ENCODE measurements at regions not wholly inside any gene's neighbourhood (a gene's known extent, or its start where the extent isn't known, plus 50 kb on each side); places are given as distances from the start of the nearest gene placed in this dataset.

DNA sequence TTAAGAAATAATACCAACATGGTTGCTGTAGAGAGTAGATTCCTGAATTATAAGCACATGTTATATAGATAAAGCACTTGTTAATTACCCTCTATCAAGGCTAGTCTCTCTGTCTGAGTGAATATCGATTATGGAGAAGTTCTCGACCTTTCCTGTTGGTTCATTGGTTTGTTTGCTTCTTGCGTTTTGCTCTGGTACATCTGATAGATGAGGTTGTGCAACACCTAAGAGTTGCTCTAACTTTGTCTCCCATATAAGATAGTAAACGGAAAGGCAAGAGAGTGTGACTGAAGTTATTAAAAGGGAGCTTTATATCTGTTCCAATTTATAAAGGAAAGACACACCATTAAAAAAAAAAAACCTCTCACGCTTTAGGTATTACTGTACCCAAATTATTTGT is 69.0 kb downstream of the PYDC2 start:
- no peak overlapping the region for H2BK5ac ChIP-seq (ENCODE audit: low read depth, low read length, poor library complexity, severe bottlenecking)
- H2BK120ac ChIP-seq (ENCODE audit: low read depth, low read length): no peak overlapping the region
- H2BK15ac ChIP-seq (ENCODE audit: low read depth, poor library complexity, severe bottlenecking): no peak overlapping the region
- H4K91ac ChIP-seq (ENCODE audit: low read length): no peak overlapping the region
- H3K9me3 ChIP-seq (ENCODE audit: control insufficient read depth, low read length): no peaks in the 10 kb centered on the region
- H3K18ac ChIP-seq (ENCODE audit: low read depth in 1 of 2, low read length in 2 of 2): no peak overlapping the region
- H2AFZ ChIP-seq (ENCODE audit: low read depth, low read length): no peak overlapping the region
- 90% methylated on average over 3 of the region's 5 CpGs for WGBS
- H3K79me1 ChIP-seq (replicated peaks; ENCODE audit: low read length, poor library complexity, severe bottlenecking): no peaks in the 10 kb centered on the region
- no peak overlapping the region for H4K8ac ChIP-seq (ENCODE audit: low read length)
- no peak overlapping the region for H3K4me3 ChIP-seq (ENCODE audit: insufficient read depth in 1 of 2, low read depth in 1 of 2, low read length in 2 of 2)
- no peak overlapping the region for H3K9ac ChIP-seq (ENCODE audit: low read length)
- no peak for DNase-seq
- no peak overlapping the region for H3K4ac ChIP-seq (ENCODE audit: low read depth in 1 of 2, low read length in 2 of 2)
- no peaks in the 10 kb centered on the region for H3K27me3 ChIP-seq (ENCODE audit: control insufficient read depth in 1 of 2, insufficient read depth in 1 of 2, low read length in 2 of 2)
- no peak overlapping the region for H2BK12ac ChIP-seq (ENCODE audit: low read length in 2 of 2)
- H3K4me1 ChIP-seq (ENCODE audit: control insufficient read depth, insufficient read depth, low read depth, low read length): no peaks in the 10 kb centered on the region
- H3K36me3 ChIP-seq (ENCODE audit: control insufficient read depth in 1 of 2, insufficient read depth in 2 of 2, low read depth in 1 of 2, low read length in 2 of 2): no peaks in the 10 kb centered on the region
- H3K14ac ChIP-seq (ENCODE audit: low read length in 2 of 2): no peak overlapping the region
- H3K4me2 ChIP-seq (ENCODE audit: low read length, poor library complexity, severe bottlenecking): no peak overlapping the region
- H3K27ac ChIP-seq (ENCODE audit: low read length, poor library complexity, severe bottlenecking): no peak overlapping the region
- H2AK5ac ChIP-seq (ENCODE audit: low read length, severe bottlenecking): no peak overlapping the region
- H3K23ac ChIP-seq (ENCODE audit: low read length in 2 of 2): no peak overlapping the region

DNA sequence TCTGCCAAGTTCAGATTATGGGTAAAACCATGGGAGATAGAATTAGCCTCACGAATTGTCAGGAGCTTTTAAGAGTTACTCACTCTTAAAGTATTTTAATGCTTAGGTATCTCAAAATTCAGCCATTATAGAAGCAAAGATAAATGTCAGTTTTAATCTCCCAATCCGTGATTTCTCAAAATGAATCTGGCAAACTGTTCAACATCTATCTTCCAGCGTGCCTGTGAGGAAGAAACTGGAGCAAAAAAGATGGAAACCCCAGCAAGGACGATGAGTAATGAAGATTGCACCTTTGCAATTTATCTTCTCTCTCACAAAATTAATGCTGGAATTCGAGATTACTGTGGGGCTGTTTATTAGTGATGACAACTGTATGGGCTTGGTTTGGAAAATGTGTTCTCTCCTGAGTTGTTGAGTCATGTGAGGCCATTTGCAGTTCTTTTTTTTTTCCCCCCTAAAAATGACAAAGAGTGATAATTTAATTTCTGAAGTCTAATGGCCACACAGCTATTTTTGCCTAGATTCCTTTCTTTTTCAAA is 70.5 kb downstream of the PYDC2 start:
- Histone ChIP-seq H3K4me2 (ENCODE audit: low read length, poor library complexity, severe bottlenecking) (no peak overlapping the region), H3K9me3 (ENCODE audit: control insufficient read depth, low read length) (peaks cover 12% of the 10 kb centered on the region), H3K18ac (ENCODE audit: low read depth in 1 of 2, low read length in 2 of 2) (no peak overlapping the region), H3K4me1 (ENCODE audit: control insufficient read depth, insufficient read depth, low read depth, low read length) (no peaks in the 10 kb centered on the region), H2BK5ac (ENCODE audit: low read depth, low read length, poor library complexity, severe bottlenecking) (no peak overlapping the region), H4K91ac (ENCODE audit: low read length) (no peak overlapping the region), H3K23ac (ENCODE audit: low read length in 2 of 2) (no peak overlapping the region), H4K8ac (ENCODE audit: low read length) (no peak overlapping the region), H2AK5ac (ENCODE audit: low read length, severe bottlenecking) (no peak overlapping the region), H2BK15ac (ENCODE audit: low read depth, poor library complexity, severe bottlenecking) (no peak overlapping the region), H3K27me3 (ENCODE audit: control insufficient read depth in 1 of 2, insufficient read depth in 1 of 2, low read length in 2 of 2) (no peaks in the 10 kb centered on the region), H2AFZ (ENCODE audit: low read depth, low read length) (no peak overlapping the region), H3K36me3 (ENCODE audit: control insufficient read depth in 1 of 2, insufficient read depth in 2 of 2, low read depth in 1 of 2, low read length in 2 of 2) (no peaks in the 10 kb centered on the region), H2BK120ac (ENCODE audit: low read depth, low read length) (no peak overlapping the region), H3K79me1 (replicated peaks; ENCODE audit: low read length, poor library complexity, severe bottlenecking) (no peaks in the 10 kb centered on the region), H3K9ac (ENCODE audit: low read length) (no peak overlapping the region), H3K4ac (ENCODE audit: low read depth in 1 of 2, low read length in 2 of 2) (no peak overlapping the region), H3K14ac (ENCODE audit: low read length in 2 of 2) (no peak overlapping the region), H2BK12ac (ENCODE audit: low read length in 2 of 2) (no peak overlapping the region), H3K4me3 (ENCODE audit: insufficient read depth in 1 of 2, low read depth in 1 of 2, low read length in 2 of 2) (no peak overlapping the region), H3K27ac (ENCODE audit: low read length, poor library complexity, severe bottlenecking) (no peak overlapping the region)
- no peak for DNase-seq
- 75% methylated on average over 4 of the region's 5 CpGs for WGBS

DNA sequence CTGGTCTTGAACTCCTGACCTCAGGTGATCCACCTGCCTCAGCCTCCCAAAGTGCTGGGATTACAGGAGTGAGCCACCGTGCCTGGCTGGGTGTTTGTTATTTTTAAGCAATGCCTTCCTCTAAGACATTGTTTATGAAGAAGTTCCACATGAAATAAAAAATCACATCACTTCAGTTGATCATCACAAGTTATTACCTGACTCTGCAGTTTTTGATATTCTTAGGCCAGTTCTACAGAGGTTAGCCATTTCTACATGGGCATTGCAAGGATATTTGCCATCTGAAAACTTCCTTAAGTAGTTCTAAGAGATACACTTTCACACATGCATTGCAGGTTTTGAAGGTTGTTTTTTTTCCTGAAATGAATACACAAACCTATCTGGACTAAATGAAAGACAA is 82.1 kb downstream of the PYDC2 start:
- H2BK120ac ChIP-seq (ENCODE audit: low read depth, low read length): no peak overlapping the region
- no peaks in the 10 kb centered on the region for H3K79me1 ChIP-seq (replicated peaks; ENCODE audit: low read length, poor library complexity, severe bottlenecking)
- DNase-seq: no peak
- no peak overlapping the region for H2BK12ac ChIP-seq (ENCODE audit: low read length in 2 of 2)
- no peak overlapping the region for H3K4me3 ChIP-seq (ENCODE audit: insufficient read depth in 1 of 2, low read depth in 1 of 2, low read length in 2 of 2)
- H3K4me2 ChIP-seq (ENCODE audit: low read length, poor library complexity, severe bottlenecking): no peak overlapping the region
- H3K4me1 ChIP-seq (ENCODE audit: control insufficient read depth, insufficient read depth, low read depth, low read length): no peaks in the 10 kb centered on the region
- no peak overlapping the region for H2AK5ac ChIP-seq (ENCODE audit: low read length, severe bottlenecking)
- no peak overlapping the region for H3K18ac ChIP-seq (ENCODE audit: low read depth in 1 of 2, low read length in 2 of 2)
- no peaks in the 10 kb centered on the region for H3K36me3 ChIP-seq (ENCODE audit: control insufficient read depth in 1 of 2, insufficient read depth in 2 of 2, low read depth in 1 of 2, low read length in 2 of 2)
- no peak overlapping the region for H3K9ac ChIP-seq (ENCODE audit: low read length)
- H2AFZ ChIP-seq (ENCODE audit: low read depth, low read length): no peak overlapping the region
- H3K9me3 ChIP-seq (ENCODE audit: control insufficient read depth, low read length): peaks cover 17% of the 10 kb centered on the region
- no CpG with 5 or more reads among the region's 1 CpG for WGBS
- H3K14ac ChIP-seq (ENCODE audit: low read length in 2 of 2): no peak overlapping the region
- H3K27ac ChIP-seq (ENCODE audit: low read length, poor library complexity, severe bottlenecking): no peak overlapping the region
- H4K8ac ChIP-seq (ENCODE audit: low read length): no peak overlapping the region
- no peak overlapping the region for H2BK5ac ChIP-seq (ENCODE audit: low read depth, low read length, poor library complexity, severe bottlenecking)
- H3K23ac ChIP-seq (ENCODE audit: low read length in 2 of 2): no peak overlapping the region
- no peaks in the 10 kb centered on the region for H3K27me3 ChIP-seq (ENCODE audit: control insufficient read depth in 1 of 2, insufficient read depth in 1 of 2, low read length in 2 of 2)
- H3K4ac ChIP-seq (ENCODE audit: low read depth in 1 of 2, low read length in 2 of 2): no peak overlapping the region
- H2BK15ac ChIP-seq (ENCODE audit: low read depth, poor library complexity, severe bottlenecking): no peak overlapping the region
- H4K91ac ChIP-seq (ENCODE audit: low read length): no peak overlapping the region

DNA sequence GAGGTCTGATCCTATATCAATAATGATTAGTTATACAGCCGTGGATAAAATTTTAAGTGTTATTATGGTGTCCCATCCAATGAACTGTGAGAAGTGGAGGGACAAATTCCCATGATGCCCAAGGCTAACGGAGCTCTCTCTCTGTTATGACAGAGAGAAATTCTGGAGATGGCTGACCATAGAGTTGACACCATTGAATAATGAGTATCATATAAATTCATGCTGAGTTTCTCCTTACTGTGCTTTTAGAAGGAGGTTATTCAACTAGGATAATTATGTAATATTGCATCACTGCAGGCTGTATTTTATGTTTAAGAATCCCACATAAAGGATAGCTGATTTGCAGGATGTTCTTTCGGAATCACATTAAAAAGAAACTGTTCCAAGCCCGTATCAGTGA is 82.9 kb downstream of the PYDC2 start:
- DNase-seq: no peak
- Histone ChIP-seq H2BK15ac (ENCODE audit: low read depth, poor library complexity, severe bottlenecking) (no peak overlapping the region), H2BK12ac (ENCODE audit: low read length in 2 of 2) (no peak overlapping the region), H4K91ac (ENCODE audit: low read length) (no peak overlapping the region), H2BK5ac (ENCODE audit: low read depth, low read length, poor library complexity, severe bottlenecking) (no peak overlapping the region), H3K23ac (ENCODE audit: low read length in 2 of 2) (no peak overlapping the region), H2AK5ac (ENCODE audit: low read length, severe bottlenecking) (no peak overlapping the region), H3K27ac (ENCODE audit: low read length, poor library complexity, severe bottlenecking) (no peak overlapping the region), H2BK120ac (ENCODE audit: low read depth, low read length) (no peak overlapping the region), H3K18ac (ENCODE audit: low read depth in 1 of 2, low read length in 2 of 2) (no peak overlapping the region), H3K4ac (ENCODE audit: low read depth in 1 of 2, low read length in 2 of 2) (no peak overlapping the region), H3K27me3 (ENCODE audit: control insufficient read depth in 1 of 2, insufficient read depth in 1 of 2, low read length in 2 of 2) (no peaks in the 10 kb centered on the region), H2AFZ (ENCODE audit: low read depth, low read length) (no peak overlapping the region), H3K36me3 (ENCODE audit: control insufficient read depth in 1 of 2, insufficient read depth in 2 of 2, low read depth in 1 of 2, low read length in 2 of 2) (no peaks in the 10 kb centered on the region), H3K4me1 (ENCODE audit: control insufficient read depth, insufficient read depth, low read depth, low read length) (no peaks in the 10 kb centered on the region), H3K4me3 (ENCODE audit: insufficient read depth in 1 of 2, low read depth in 1 of 2, low read length in 2 of 2) (no peak overlapping the region), H3K9ac (ENCODE audit: low read length) (no peak overlapping the region), H3K9me3 (ENCODE audit: control insufficient read depth, low read length) (peaks cover 15% of the 10 kb centered on the region), H3K14ac (ENCODE audit: low read length in 2 of 2) (no peak overlapping the region), H4K8ac (ENCODE audit: low read length) (no peak overlapping the region), H3K4me2 (ENCODE audit: low read length, poor library complexity, severe bottlenecking) (no peak overlapping the region), H3K79me1 (replicated peaks; ENCODE audit: low read length, poor library complexity, severe bottlenecking) (no peaks in the 10 kb centered on the region)
- WGBS: 75% methylated on average over 4 of the region's 4 CpGs

All from mesenchymal stem cell (in vitro differentiated cells and primary cell).